Activated T-cell treated with anti-CD3 and anti-CD28 coated beads for 48 hours (primary cell): ENCODE measurements at regions not wholly inside any gene's neighbourhood (a gene's known extent, or its start where the extent isn't known, plus 50 kb on each side); places are given as distances from the start of the nearest gene placed in this dataset.

Experiments
- DNase-seq: peaks from one replicate; pipeline ENCODE4 v3.0.0-alpha.2; 2020; ENCODE audit warnings: low read depth

DNA sequence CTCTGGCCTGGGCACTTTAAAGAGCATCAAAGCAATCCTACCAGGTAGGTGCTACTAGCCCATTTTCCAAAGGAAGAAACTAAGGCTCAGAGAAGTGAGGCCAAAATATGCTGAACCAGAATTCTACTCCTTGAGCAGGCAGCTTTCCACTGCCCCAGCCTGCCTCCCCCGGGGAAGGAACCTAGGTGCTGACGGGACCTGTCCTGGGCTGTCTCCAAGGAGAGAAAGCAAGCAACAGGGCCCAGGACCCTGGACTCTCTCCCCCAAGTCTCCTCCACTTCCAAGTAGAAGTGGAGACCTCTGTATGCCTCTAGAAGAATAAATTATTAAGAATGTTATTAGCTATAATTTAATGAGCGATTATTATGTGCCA lies 159.5 kb downstream of the MRPL14 start:
- no peak for DNase-seq

DNA sequence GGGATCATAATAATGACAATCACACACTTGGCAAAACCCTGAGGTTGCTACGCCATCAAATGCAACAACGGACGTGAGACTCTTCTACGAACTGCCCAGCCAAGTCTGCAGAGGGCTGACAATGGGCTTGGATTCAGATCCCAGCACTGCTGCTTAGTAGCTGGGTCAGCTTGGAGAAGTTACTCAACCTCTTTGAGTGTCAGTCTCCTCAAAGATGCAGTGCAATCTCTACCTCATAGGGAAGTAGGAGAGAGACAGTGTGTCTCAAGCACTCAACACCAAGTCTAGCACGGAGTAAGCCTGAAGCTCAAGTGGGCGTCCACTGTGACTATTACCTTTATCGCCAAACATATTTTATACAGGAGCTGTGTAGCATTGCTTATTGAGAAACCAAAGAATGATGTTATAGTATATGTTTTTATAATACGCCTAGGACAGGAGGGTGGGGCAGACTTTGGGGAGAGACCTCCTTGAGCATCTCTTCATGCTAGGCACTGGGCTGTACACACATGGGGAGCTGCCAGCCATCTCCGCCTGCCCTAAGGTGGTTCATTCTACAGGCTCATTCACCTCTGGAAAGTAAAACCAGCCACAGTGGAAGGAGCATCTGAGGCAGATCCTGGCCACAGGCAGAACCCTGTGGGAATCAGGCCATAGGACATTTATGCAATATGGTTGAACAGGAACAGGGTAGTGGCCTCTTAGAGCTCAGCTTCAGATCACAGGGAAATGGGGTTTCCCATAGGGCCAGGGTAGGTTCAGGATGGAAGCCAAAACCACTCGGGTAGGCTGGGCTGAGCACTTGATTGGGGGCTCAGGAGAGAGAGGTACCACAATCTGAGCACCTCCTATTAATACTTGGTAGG lies 160.2 kb downstream of the MRPL14 start:
- no peak for DNase-seq

DNA sequence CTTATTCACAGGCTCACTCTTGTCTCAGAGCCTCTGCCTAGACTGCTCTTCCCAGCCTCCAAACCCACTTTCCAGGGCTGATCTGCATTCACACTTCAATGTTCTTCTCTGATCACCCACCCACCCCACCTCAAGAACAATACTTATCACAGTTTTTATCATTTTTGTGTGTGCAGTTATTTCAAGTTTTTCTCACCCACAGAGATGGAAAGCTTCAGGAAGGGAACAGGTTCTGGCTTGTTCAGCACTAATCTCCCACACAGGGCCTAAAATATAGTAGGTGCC lies 160.9 kb downstream of the MRPL14 start:
- DNase-seq = no peak

DNA sequence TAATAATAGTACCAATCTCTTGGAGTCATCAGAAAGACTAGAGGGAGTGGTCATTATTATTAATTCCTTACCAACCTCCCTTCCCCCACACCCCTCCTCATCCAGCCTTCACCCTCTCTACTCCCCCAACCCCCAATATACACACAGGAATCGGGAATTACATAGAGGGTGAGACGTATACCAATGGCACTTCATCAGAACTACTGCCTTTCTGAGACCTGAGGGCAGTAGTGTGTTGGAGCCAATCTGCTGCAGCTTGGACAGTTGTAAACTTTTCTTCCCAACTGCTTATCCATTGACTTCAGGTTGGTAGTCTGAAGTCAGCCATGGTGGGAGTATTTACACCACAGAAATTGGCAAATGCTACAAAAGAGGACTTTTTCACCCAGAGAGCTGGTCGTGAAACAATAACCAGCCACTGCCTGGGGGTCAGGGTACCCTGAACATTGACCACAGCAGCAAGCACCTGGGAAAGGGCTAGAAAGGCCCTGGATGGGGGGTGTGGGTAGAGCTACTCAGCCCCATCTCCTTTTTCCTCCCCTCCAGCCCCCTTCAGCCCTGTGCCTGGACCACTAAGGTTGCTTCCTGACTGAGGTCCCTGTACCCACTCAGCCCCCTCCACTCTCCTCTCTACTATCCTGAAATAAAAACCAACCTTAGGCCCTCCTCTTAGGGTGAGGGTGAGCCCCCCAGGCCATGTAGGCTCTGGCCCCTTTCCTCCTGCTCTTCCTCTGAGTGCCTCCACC lies 161.5 kb downstream of the MRPL14 start:
- no peak for DNase-seq

DNA sequence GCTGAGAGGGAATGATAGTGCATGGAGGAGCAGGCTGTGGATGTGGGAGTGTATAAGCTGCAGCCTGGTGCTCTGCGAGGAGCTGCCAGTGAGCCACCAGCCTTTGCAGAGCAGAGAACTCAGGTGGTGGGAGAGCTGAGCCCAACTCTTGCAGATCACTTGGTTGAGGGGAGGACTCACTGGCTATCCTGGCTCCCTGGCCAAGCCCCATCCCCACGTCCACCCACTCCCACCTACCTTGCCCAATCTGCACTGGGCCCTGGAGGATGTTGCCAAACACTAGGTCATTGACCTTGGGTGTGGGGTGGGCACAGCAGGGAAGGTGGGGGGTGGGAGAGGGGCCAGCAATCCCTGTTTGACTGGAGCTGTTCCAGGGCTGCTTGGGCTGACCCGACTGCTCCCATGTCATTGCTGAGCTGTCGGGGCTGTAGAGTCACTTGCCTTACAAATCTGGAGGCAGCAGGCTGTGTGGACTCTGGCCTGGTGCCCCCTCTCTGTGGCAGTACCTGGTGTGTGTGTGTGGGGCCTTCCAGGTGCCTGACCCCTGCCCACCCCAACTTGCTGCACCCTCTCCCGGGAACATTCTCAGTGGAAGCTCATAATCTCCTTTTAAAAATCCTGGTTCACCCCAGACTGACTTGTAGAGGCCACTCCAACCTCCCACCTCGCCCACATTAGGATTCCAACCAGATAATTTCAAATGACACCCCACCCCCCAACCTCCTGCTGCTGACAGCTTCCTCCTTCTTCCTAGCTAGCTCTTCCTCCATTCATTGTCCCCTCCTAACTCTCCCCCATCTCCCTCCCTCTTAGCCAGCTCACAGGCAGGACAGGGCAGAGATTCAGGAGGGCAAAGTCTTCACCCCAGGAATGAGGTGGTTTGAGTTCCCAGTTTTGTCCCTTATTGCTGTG lies 162.3 kb downstream of the MRPL14 start:
- no peak for DNase-seq

DNA sequence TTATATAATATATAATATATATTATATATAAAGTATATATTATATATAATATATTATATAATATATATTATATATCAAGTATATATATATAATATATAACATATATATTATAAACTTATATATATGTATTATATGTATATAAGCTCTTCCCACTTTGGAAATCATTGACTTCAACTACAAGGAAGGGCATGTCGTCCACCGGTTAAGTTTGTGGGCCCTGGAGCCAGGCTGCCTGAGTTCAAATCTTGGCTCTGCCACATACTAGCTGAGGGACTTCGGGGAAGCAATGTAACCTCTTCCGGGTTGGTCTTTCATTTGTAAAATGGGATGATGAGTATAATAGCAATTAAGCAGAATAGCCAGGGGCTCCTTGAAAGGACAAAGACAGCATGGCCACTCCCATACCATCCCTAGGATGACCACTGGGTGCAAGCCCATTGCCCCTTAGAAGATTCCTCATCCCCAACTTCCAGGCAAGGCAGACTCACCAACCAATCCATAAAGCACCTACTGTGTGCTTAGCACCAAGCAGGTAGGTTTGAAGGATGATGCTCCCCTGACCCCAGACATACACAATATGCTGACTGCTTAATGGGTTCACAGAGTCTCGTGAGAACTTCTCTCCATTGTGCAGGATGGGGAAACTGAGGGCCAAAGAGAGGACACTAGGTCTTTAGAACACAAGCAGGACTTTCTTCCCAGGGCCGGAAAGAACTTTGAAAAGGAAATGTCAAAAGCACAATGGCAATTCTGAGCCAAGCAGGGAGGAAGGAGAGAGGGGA lies 163.2 kb downstream of the MRPL14 start:
- DNase-seq = no peak

DNA sequence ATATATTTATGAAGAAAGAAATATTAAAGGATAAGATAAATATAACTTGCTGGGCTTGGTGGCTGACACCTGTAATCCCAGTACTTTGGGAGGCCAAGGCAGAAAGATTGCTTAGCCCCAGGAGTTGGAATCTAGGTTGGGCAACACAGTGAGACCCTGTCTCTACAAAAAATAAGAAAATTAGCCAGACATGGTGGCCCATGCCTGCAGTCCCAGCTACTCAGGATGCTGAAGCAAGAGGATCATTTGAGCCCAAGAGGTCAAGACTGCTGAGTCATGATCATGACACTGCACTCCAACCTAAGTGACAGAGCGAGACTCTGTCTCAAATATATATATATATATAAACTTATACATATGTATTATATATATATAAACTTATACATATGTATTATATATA lies 164.0 kb downstream of the MRPL14 start:
- DNase-seq = no peak

DNA sequence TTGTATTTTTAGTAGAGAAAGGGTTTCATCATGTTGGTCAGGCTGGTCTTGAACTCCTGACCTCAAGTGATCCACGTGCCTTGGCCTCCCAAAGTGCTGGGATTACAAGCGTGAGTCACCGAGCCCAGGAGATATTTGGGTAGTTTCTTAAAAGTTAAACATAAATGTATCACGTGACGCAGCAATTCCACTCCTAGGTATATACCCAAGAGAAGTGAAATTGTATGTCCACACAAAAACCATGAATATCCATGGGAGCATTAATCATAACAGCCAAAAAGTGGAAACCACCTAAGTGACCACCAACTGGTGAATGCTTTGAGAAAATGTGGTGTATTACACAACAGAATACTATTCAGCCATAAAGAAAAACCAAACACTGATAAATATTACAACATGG lies 164.8 kb downstream of the MRPL14 start:
- DNase-seq = no peak

DNA sequence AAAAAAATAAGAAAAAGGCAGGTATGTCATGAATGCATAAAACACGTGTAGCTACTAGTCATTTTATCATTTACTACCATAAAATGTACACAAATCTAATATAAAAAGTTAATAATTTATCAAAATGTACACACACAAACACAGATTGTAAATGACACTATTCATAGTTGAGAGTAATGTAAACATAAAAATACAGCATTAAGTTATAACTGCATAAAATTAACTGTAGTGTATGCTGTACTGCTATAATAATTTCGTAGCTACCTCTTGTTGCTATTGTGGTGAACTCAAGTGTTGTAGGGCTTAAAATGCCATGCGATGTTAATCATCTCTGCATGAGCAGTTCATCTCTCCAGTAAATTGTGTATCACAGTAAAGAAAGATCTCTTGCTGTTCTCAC lies 170.0 kb downstream of the MRPL14 start:
- DNase-seq = no peak

DNA sequence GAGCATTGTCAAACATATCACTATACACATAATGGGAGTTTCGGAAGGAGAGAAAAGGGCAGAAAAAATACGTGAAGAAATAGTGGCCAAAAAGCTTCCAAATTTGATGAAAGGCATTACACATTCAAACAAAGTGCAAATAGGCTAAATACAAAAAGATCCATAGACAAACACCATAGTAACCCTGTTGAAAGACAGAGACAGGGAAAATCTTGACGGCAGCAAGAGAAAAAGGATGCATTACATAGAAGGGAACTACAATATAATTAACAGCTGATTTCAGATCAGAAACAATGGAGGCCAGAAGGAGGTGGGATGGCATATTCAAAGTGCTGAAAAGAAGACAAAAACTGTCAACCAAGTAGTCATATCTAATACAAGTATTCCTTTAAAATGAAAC lies 170.8 kb downstream of the MRPL14 start:
- DNase-seq = no peak

DNA sequence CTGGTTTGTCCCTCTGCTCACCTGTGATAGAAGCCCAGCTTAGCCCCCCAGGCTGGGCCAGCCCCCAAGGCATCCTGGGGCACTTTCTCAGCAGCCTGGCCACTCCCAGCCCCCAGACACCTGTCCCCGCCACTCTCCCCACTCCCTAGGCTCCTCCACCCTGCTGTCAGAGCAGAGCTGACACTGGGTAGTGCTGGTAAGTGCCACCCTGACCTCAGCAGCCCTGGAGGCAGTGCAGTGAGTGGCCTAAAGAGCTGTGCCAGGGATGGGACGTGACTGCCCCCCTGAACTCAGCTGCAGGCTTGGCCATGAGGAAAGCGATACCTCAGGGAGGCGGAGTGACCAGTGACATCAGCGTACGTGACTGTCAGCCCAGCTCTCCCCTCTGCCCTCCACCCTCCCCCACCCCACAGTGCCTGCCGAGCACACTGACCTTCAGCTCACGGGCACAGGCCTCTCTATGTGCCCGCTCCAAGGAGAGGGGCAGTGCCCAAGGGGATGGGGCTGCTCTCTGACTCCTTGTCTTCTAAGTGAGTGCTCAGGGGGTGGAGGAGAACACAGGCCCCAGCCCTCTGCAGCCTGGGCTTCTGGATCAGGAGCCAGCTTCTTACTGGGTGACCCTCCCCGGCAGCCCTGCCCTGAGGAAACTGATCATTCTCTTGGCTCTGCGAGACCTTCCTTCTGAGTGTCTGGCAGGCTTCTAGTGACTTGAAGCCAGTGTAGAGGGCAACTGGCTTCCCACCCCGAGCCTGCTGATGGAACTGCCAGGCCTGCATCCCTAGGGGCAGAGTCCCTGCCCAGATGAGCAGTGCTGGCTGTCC lies 172.7 kb downstream of the MRPL14 start:
- DNase-seq = no peak

DNA sequence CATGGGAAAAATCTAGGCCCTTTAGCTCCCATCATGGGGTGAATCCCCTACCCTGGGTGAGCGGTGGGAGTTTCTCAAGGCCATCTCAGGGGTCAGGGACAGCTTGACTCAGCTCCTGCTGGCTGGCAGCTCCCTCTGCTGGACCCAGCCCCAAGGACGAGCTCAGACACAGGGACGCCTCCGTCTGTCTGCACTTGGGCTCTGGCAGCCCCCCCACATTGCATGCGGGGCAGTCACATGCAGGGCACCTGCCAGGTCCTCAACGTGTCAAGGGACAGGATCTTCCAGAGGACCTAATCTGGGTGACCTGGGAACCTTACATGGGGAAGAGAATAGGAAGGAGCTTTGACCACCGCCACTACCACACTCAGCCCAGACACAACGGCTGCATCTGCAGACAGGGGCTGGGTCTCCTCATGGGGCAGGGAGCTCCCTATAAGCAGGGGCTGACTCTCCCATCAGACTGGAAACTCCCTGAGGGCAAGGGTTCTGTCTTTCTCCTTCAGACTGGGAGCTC lies 173.4 kb downstream of the MRPL14 start:
- DNase-seq = no peak

DNA sequence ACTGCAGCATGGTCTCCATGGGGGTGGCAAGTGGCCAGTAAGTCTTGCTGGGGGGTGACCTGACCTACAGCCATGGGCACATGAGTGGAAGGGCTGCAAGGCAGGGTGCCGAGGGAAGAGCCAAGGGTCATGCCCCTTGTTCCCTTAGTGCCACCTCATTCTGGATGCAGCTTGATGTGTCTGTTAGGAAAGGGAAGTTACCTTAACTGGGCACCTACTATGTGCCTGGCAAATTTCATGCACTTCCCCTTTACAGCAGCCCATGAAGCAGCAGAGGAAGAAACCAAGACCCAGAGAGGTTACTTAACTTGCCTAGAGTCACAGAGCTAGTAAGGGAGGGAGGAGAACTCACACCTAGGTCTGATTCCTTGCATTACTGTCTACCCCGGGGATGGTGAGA lies 174.0 kb downstream of the MRPL14 start:
- DNase-seq = no peak

DNA sequence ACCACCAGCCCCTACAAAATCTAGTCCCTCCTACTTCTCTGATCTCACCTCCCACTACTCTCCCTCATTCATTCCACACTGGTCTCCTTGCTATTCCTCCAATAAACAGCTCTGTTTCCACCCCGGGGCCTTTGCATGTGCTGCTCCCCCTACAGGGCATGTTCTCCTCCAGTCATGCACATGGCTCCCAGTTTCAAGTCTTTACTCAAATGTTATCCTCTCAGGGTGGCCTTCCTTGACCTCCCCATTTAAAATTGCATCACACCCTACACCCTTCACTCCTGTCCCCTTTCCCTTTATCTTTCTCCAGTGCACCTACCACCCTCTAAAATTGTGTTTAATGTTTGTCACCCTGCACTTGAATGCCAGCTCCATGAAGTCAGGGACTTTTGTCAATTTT lies 174.5 kb downstream of the MRPL14 start:
- DNase-seq = no peak

DNA sequence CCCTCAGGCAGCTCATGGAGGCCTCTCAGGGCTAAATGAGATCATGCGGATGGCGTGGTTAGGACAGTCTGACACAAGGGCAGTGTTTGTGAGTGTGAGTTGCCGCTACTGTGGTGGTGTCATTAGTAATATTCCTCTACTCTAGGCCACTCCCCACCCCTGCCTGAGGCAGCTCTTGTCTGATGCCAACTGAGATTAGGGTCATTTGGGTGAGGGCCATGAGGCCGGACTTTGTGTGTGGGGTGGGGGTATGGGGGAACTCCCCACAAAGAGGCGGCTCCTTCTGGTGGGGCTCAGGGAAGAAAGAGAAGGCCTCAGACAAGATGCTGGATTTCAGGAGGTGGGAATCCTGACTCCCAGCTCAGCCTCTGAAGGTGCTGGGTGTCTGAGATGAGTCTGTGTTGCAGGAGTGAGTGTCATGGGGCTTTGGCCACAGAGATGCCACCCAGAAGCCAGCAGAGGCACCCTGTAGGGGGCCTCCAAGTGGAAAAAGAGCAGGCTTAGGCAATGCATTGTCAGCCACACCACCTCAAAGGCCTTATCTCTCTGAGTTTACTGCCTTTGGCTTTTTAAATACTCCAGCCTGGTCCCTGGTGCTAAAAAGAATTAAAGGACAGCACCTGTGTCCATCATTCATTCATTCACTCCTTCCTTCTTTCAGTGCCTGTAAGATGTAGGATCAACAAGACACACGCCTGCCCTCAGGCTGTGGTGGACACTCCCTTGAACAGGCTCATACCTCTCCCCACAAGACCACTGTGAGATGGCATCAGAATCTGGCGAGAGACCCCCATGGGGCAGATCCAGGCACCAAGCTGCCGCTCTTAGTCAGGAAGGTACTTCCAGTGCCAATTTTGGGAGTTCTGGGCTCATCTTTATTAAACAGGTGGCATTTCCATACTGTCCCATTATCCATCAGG lies 175.2 kb downstream of the MRPL14 start:
- DNase-seq = no peak

DNA sequence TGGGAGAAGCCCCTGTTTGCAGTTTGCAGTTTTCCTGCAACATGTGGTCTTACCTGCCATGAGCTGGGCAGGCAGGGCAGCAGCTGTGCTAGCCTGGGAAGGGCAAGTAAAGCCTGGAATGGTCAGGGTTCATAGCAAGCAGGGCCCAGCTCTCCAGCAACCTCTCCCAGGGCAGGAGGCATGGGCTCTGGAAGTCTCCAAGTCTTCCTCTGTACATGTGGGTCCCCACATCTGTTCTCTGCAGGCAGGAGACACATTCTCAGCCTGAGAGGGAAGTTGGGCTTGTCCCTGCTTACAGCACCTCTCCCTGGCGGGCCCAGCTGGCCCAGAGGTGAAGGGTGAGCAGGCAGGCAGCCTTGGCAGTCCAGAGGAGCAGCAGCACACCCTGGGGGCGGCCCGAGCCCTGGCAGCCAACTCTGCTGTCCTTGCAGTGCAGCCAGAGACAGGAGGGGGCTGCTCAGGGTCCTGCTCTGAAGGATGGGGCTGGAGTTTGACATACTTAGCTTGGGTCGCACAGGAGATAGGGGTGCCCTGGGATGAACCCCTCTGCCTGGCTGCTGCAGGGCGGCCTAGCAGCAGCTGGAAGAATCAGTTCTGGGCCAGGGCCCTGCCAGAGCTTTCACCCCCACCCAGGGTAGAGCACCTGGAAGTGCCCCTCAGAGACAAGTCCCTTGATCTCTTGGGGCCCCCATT lies 176.0 kb downstream of the MRPL14 start:
- no peak for DNase-seq

DNA sequence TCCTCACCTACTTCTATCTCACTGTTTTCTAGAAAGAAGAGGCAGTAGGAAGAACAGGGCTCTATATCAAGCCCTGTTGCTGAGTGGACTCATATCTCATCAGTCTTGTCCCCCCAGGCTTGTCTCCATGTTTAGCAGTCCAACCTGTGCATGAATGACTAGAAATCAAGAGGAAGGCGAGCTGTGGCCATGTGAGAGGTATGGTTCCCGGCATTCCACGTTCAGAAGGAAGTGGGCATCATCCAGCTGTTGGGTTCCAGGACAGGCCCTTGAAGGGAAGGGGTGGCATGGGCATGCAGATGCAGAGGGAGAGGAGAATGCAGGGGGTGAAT lies 176.6 kb downstream of the MRPL14 start:
- no peak for DNase-seq

DNA sequence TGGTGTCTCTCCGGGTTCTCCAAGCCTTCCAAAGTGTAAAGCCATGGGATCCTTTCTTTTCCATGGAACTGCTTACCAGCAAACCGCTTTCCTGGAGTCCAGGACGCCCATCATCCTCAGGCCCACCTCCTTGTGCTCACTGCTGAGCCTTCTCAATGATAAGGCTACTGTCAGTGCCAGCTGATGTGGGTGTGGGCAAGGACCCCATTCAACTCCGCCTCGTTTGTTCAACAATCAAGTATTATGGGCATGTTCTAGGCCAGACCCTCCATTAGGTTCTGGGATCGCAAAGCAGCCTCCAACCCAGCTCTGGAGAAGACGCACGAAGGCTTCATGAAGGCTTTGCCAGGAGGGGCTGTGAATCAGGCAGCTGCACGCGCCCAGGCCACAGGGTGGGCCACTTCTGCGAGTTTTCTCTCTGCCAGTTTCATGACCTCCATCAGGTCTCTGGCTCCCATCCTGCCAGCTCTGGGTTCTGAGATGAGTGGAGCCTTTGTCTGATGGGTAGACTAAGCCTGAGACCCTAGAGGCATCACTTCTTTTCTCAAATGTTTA lies 177.1 kb downstream of the MRPL14 start:
- DNase-seq = no peak

DNA sequence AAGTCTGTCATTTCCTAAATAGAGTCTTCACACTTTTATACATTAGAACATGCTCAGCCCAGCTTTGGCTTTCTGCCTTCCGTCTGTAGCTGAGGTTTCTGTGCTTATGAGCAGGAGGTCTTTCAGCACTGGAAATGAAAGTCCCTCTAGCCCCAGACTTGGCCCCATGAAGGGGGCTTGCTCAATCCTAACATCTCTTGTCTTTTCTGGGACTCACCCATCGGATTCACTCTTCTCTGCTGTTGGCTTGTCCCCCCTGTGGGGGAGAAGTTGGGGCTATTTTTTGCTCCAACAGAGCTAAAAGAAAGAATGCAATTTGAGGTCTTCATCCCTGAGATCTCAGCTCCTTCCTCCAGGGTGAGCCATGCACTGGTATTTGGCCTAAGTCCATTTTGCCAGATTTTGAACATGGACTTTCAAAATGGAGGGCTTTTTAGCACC lies 177.7 kb downstream of the MRPL14 start:
- DNase-seq = no peak
